ENCODE measurements at regions not wholly inside any gene's neighbourhood (a gene's known extent, or its start where the extent isn't known, plus 50 kb on each side); places are given as distances from the start of the nearest gene placed in this dataset.

- Histone ChIP-seq H4K8ac (ENCODE audit: extremely low read depth, insufficient read depth, low read length) (peak overlapping the region; percentile 14; the same call in 1 of the 2 replicates), H3K36me3 (ENCODE audit: control insufficient read depth in 2 of 4, insufficient read depth in 4 of 4, low read length in 3 of 4) (peaks cover 0 to 3% (median 0%) of the 10 kb centered on the region in 4 experiments; a peak in 1 of 8 replicates), H3K18ac (ENCODE audit: extremely low read depth, low read length) (no peak overlapping the region), H2BK20ac (ENCODE audit: low read length) (no peak overlapping the region), H3K79me1 (ENCODE audit: low read depth, low read length) (no peaks in the 10 kb centered on the region), H3K14ac (ENCODE audit: insufficient read length) (no peak overlapping the region), H2AK5ac (ENCODE audit: low read depth, low read length) (no peak overlapping the region), H2BK15ac (ENCODE audit: low read length) (no peak overlapping the region), H2BK120ac (replicated peaks; ENCODE audit: low read depth, low read length) (no peak overlapping the region), H3K79me2 (ENCODE audit: control insufficient read depth in 1 of 2, insufficient read depth in 2 of 2, low read length in 2 of 2) (no peaks in the 10 kb centered on the region), H3K27ac (ENCODE audit: low read depth, low read length) (no peak overlapping the region), H3K23me2 (ENCODE audit: low read depth, low read length) (peaks cover 4% of the 10 kb centered on the region; the same call in 1 of the 2 replicates), H3K27me3 (replicated peaks in 1 of 4; ENCODE audit: control insufficient read depth in 3 of 4, extremely low read depth in 1 of 4, insufficient read depth in 3 of 4, low read length in 3 of 4) (0 out of 7 replicates have a peak, but pooled peaks cover 0 to 2% (median 0%) of the 10 kb centered on the region in 4 experiments), H4K20me1 (replicated peaks in 1 of 2; ENCODE audit: control insufficient read depth in 1 of 2, insufficient read depth in 2 of 2, low read length in 2 of 2) (peaks cover 0 to 3% of the 10 kb centered on the region in 2 experiments), H4K5ac (ENCODE audit: insufficient read length, low read depth, low read length) (no peak overlapping the region), H3K56ac (replicated peaks; ENCODE audit: insufficient read length, low read depth, low read length) (no peak overlapping the region), H3K9ac (replicated peaks in 1 of 4; ENCODE audit: extremely low read depth in 1 of 4, low read depth in 3 of 4, low read length in 3 of 4) (no peak overlapping the region), H3K4me3 (ENCODE audit: extremely low read depth in 1 of 4, insufficient read depth in 2 of 4, low read depth in 3 of 4, low read length in 4 of 4) (no peak overlapping the region), H3K4me2 (ENCODE audit: insufficient read depth in 1 of 2, low read depth in 2 of 2, low read length in 2 of 2) (no peak overlapping the region), H3K4me1 (replicated peaks in 1 of 4; ENCODE audit: control insufficient read depth in 3 of 4, insufficient read depth in 4 of 4, low read length in 3 of 4) (peaks cover 0 to 1% (median 0%) of the 10 kb centered on the region in 4 experiments; a peak in 1 of 7 replicates), H2AFZ (ENCODE audit: low read length) (no peak overlapping the region), H4K91ac (replicated peaks; ENCODE audit: insufficient read length, low read length) (no peak overlapping the region), H3K4ac (replicated peaks; ENCODE audit: insufficient read length, low read depth, low read length) (no peak overlapping the region), H2BK5ac (ENCODE audit: low read depth, low read length) (no peak overlapping the region), H2BK12ac (ENCODE audit: low read depth, low read length) (no peak overlapping the region), H3K9me3 (ENCODE audit: insufficient read depth in 2 of 2, low read depth in 1 of 2, low read length in 1 of 2) (peaks cover 3 to 13% of the 10 kb centered on the region in 2 experiments; a peak in 3 of 4 replicates), H3K23ac (ENCODE audit: insufficient read length) (no peak overlapping the region)
- FAIRE-seq (no peak), DNase-seq (ENCODE audit: low read depth in 1 of 2, low spot score in 2 of 2) (peak in 1 of 2 experiments; percentile 31)
- ChIA-PET CTCF (ENCODE audit: partially characterized antibody) (interaction anchor here (0.7 to 1.5 kb wide), 5 partner anchors 7 to 341 kb away, joined by 3 to 4 read pairs (median 3); no protein-coding TSS in a partner anchor), POLR2A (ENCODE audit: partially characterized antibody) (interaction anchor here (1.0 kb wide), 1 partner anchor 19 kb away, joined by 3 read pairs; no protein-coding TSS in a partner anchor)
- WGBS, 2 experiments (ENCODE audit: extremely low coverage in 1 of 2, insufficient coverage in 1 of 2, insufficient read length in 1 of 2, insufficient replicate concordance in 2 of 2, low coverage in 1 of 2, low lambda C conversion rate in 2 of 2, missing lambda C conversion rate in 1 of 2), result 95% methylated on average over 23 of the region's 23 CpGs; no CpG with 5 or more reads in 1 of the 2 experiments
- TF ChIP-seq RXRA (IDR thresholded peaks at IDR 0.05; ENCODE audit: insufficient read depth, low read depth, low read length), result no peak
- no peak for TF ChIP-seq SIRT6 (IDR thresholded peaks at IDR 0.05; ENCODE audit: low read length)
- no peak for TF ChIP-seq BACH1 (IDR thresholded peaks at IDR 0.05; ENCODE audit: low read length)
- no peak for TF ChIP-seq HDAC6 (IDR thresholded peaks at IDR 0.05; ENCODE audit: low read depth, low read length)
- no peak for TF ChIP-seq SP1 (IDR thresholded peaks at IDR 0.05; ENCODE audit: low read depth, low read length)
- TF ChIP-seq KDM4A (IDR thresholded peaks at IDR 0.05; ENCODE audit: low read depth, low read length, severe bottlenecking), result no peak
- no peak for TF ChIP-seq NANOG (IDR thresholded peaks at IDR 0.05; ENCODE audit: insufficient read depth, low read depth, low read length, poor library complexity, severe bottlenecking)
- no peak for TF ChIP-seq NRF1 (IDR thresholded peaks at IDR 0.05; ENCODE audit: low read depth, low read length)
- TF ChIP-seq GABPA (IDR thresholded peaks at IDR 0.05; ENCODE audit: borderline replicate concordance, insufficient read depth, low read length), result no peak
- no peak for TF ChIP-seq CBX8 (IDR thresholded peaks at IDR 0.05; ENCODE audit: borderline replicate concordance, low read depth, low read length)
- TF ChIP-seq EGR1 (IDR thresholded peaks at IDR 0.05; ENCODE audit: borderline replicate concordance, low read depth, low read length), result no peak
- TF ChIP-seq SIX5 (IDR thresholded peaks at IDR 0.05; ENCODE audit: low read depth, low read length), result no peak
- no peak for TF ChIP-seq KDM5A (IDR thresholded peaks at IDR 0.05; ENCODE audit: low read length)
- TF ChIP-seq POLR2AphosphoS5 (IDR thresholded peaks at IDR 0.05; ENCODE audit: low read depth, low read length), result no peak
Measured at GRCh38 chr6:170180671-170181337, 110.1 kb downstream of the DLL1 start.

Data from H1 (cell line).